Trophoblast cell (in vitro differentiated cells and primary cell): ENCODE measurements at regions not wholly inside any gene's neighbourhood (a gene's known extent, or its start where the extent isn't known, plus 50 kb on each side); places are given as distances from the start of the nearest gene placed in this dataset.

Source experiments
- DNase-seq, 2 donors: peaks; one replicate each; pipeline ENCODE4 v3.0.0-alpha.2; 2016
- H2AFZ ChIP-seq: 2 replicates; pipeline ENCODE4 v1.6.1; 2013; ENCODE audit warnings: low read length, moderate library complexity, mild to moderate bottlenecking; ENCODE audit not compliant: insufficient read depth, poor library complexity
- H2AK5ac ChIP-seq: 2 replicates; pipeline ENCODE4 v1.6.1; 2013; ENCODE audit warnings: mild to moderate bottlenecking, low read length
- H2BK120ac ChIP-seq: 2 replicates; pipeline ENCODE4 v1.6.1; 2013; ENCODE audit warnings: low read length, mild to moderate bottlenecking, moderate library complexity; ENCODE audit not compliant: insufficient read depth, poor library complexity
- H2BK12ac ChIP-seq: 2 replicates; pipeline ENCODE4 v1.6.1; 2013; ENCODE audit warnings: mild to moderate bottlenecking, low read length, moderate library complexity
- H2BK5ac ChIP-seq: 2 replicates; pipeline ENCODE4 v1.6.1; 2013; ENCODE audit warnings: low read length, low read depth, moderate library complexity, mild to moderate bottlenecking; ENCODE audit not compliant: poor library complexity
- H3K14ac ChIP-seq: 2 replicates; pipeline ENCODE4 v1.6.1; 2013; ENCODE audit warnings: mild to moderate bottlenecking, low read length
- H3K18ac ChIP-seq: 2 replicates; pipeline ENCODE4 v1.6.1; 2013; ENCODE audit warnings: mild to moderate bottlenecking, low read length
- H3K23ac ChIP-seq: 2 replicates; pipeline ENCODE4 v1.6.1; 2013; ENCODE audit warnings: low read length
- H3K27ac ChIP-seq: 2 replicates; pipeline ENCODE4 v1.5.1; 2013; ENCODE audit warnings: low read depth, mild to moderate bottlenecking, inconsistent platforms, low read length, moderate library complexity
- H3K27me3 ChIP-seq: 2 replicates; pipeline ENCODE4 v1.6.1; 2013; ENCODE audit warnings: inconsistent platforms, mild to moderate bottlenecking, low read length, moderate library complexity; ENCODE audit not compliant: insufficient read depth
- H3K36me3 ChIP-seq, 2 experiments: 1 replicate in 1 of 2; 2 replicates in 1 of 2; pipeline ENCODE4 v1.6.1; 2013; ENCODE audit warnings: low read length in 2 of 2, mild to moderate bottlenecking in 2 of 2, moderate library complexity in 1 of 2; ENCODE audit not compliant: insufficient read depth in 2 of 2, control insufficient read depth in 1 of 2
- H3K4ac ChIP-seq: 2 replicates; pipeline ENCODE4 v1.6.1; 2013; ENCODE audit warnings: low read depth, mild to moderate bottlenecking, low read length, moderate library complexity
- H3K4me1 ChIP-seq, 2 experiments: 1 replicate in 1 of 2; 2 replicates in 1 of 2; pipeline ENCODE4 v1.6.1; 2013; ENCODE audit warnings: low read length in 2 of 2, mild to moderate bottlenecking in 2 of 2, moderate library complexity in 1 of 2; ENCODE audit not compliant: insufficient read depth in 2 of 2, control insufficient read depth in 1 of 2
- H3K4me2 ChIP-seq: 2 replicates; pipeline ENCODE4 v1.6.1; 2013; ENCODE audit warnings: inconsistent platforms, mild to moderate bottlenecking, low read length, moderate library complexity
- H3K4me3 ChIP-seq: 2 replicates; pipeline ENCODE4 v1.5.1; 2013; ENCODE audit warnings: mild to moderate bottlenecking, low read depth, low read length, inconsistent platforms
- H3K79me1 ChIP-seq: one replicate; pipeline ENCODE4 v1.6.1; 2013; ENCODE audit warnings: low read length
- H3K79me2 ChIP-seq: 2 replicates; pipeline ENCODE4 v1.6.1; 2013; ENCODE audit warnings: low read length, mild to moderate bottlenecking; ENCODE audit not compliant: control insufficient read depth, insufficient read depth, poor library complexity
- H3K9ac ChIP-seq: 2 replicates; pipeline ENCODE4 v1.6.1; 2013; ENCODE audit warnings: mild to moderate bottlenecking, low read length
- H3K9me3 ChIP-seq: 2 replicates; pipeline ENCODE4 v1.6.1; 2013; ENCODE audit warnings: low read depth, mild to moderate bottlenecking, control low read depth, inconsistent platforms, low read length; ENCODE audit not compliant: insufficient read depth
- H4K12ac ChIP-seq: 2 replicates; pipeline ENCODE4 v1.6.1; 2013; ENCODE audit warnings: low read depth, mild to moderate bottlenecking, low read length, moderate library complexity
- H4K8ac ChIP-seq: 2 replicates; pipeline ENCODE4 v1.6.1; 2013; ENCODE audit warnings: low read depth, mild to moderate bottlenecking, low read length, moderate library complexity
- H4K91ac ChIP-seq: one replicate; pipeline ENCODE4 v1.6.1; 2013; ENCODE audit warnings: low read depth, mild to moderate bottlenecking, low read length, moderate library complexity
- WGBS: extraction: QIAGEN DNeasy Blood & Tissue Kit; methylation state at CpG from one replicate; pipeline ENCODE4 v1.1.7; 2013; ENCODE audit warnings: missing lambda C conversion rate; ENCODE audit not compliant: insufficient read length, insufficient coverage; ENCODE audit errors: extremely low coverage; 5-methylcytosine and 5-hydroxymethylcytosine counted together

DNA sequence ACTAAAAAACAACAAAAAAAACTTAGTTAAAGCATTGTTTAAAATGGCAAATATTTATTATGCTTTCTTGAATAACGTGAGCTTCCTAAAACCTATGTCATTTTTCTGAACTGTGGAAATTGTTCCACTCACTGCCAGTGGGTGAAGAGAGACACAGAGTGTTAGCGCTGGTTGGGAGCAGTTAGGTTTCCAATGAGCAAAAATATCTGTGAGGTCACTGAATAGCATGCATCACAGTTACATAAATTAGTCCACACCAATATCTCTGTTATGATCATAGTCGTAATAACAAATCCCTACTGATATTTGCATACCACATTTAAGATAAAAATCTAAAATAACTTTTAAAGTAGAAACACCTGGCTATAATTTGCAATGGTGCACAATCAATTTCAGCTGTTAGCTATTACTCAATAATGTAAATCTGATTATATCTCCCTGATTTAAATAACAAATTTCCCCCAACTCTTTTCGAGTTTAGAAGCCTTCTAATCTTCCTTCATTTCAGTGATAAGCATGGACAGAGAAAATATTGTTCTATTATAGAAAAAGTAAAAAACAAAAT lies 1094.0 kb upstream of the KLHL29 start:
- Histone ChIP-seq H3K27ac (no peak overlapping the region), H3K9me3 (no peaks in the 10 kb centered on the region), H4K8ac (no peak overlapping the region), H4K91ac (no peak overlapping the region), H2BK12ac (no peak overlapping the region), H3K27me3 (no peaks in the 10 kb centered on the region), H3K36me3 (no peaks in the 10 kb centered on the region), H4K12ac (no peak overlapping the region), H3K4ac (no peak overlapping the region), H3K4me1 (no peaks in the 10 kb centered on the region), H3K9ac (no peak overlapping the region), H3K23ac (no peak overlapping the region), H3K79me2 (no peaks in the 10 kb centered on the region), H3K4me2 (no peak overlapping the region), H3K18ac (no peak overlapping the region), H3K14ac (no peak overlapping the region), H2BK5ac (no peak overlapping the region), H2AK5ac (no peak overlapping the region), H3K4me3 (no peak overlapping the region), H2BK120ac (no peak overlapping the region), H3K79me1 (no peaks in the 10 kb centered on the region), H2AFZ (no peak overlapping the region)
- no peak for DNase-seq
- no CpG with 5 or more reads among the region's 4 CpGs for WGBS

DNA sequence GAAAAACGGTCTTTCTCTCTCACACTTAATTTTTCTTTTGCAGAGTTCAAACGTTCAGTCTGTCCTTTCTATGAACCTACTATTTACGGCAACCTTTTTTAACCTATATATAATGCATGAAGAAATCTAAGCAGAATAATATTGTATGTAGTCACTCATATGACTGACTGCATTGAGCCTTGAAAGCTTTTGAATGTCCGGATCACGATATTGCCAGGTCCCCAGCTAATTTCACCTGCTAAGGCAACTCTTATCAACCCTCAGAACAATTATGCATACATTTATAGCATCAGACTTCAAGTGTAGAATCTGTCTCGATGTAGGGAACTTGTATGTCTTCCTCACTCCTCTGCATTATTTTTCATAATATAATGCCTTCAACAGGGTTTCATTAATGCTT lies 1083.8 kb upstream of the KLHL29 start:
- Histone ChIP-seq H2AFZ (no peak overlapping the region), H4K8ac (no peak overlapping the region), H2AK5ac (no peak overlapping the region), H3K4me3 (no peak overlapping the region), H3K9me3 (no peaks in the 10 kb centered on the region), H3K36me3 (no peaks in the 10 kb centered on the region), H3K27me3 (no peaks in the 10 kb centered on the region), H3K9ac (no peak overlapping the region), H3K4me1 (no peaks in the 10 kb centered on the region), H4K91ac (no peak overlapping the region), H3K18ac (no peak overlapping the region), H3K14ac (no peak overlapping the region), H4K12ac (no peak overlapping the region), H2BK5ac (no peak overlapping the region), H3K23ac (no peak overlapping the region), H2BK12ac (no peak overlapping the region), H2BK120ac (no peak overlapping the region), H3K4me2 (no peak overlapping the region), H3K79me2 (no peaks in the 10 kb centered on the region), H3K4ac (no peak overlapping the region), H3K27ac (no peak overlapping the region), H3K79me1 (no peaks in the 10 kb centered on the region)
- no CpG with 5 or more reads among the region's 6 CpGs for WGBS
- no peak for DNase-seq

DNA sequence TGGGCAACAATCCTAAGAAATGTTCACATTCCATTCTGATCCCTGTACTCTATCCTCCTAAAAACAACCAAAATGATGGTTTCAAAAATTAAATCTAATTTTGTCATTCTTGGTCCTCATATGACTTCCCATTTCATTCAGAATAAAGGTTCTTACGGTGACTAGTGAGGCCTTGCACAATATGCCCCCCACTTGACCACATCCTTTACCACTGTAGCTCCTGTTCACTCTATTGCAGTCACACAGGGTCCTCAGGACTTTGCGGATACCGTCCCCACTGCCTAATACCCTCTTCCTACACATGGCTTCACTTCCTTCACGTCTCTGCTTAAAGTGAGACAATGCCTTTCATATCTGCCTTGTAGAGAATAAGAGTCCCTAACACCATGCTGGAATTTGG lies 1058.7 kb upstream of the KLHL29 start:
- H4K8ac ChIP-seq: no peak overlapping the region
- H2BK12ac ChIP-seq: no peak overlapping the region
- no peak overlapping the region for H3K4ac ChIP-seq
- H3K4me3 ChIP-seq: no peak overlapping the region
- no CpG with 5 or more reads among the region's 4 CpGs for WGBS
- DNase-seq: no peak
- H3K23ac ChIP-seq: no peak overlapping the region
- H4K91ac ChIP-seq: no peak overlapping the region
- H3K18ac ChIP-seq: no peak overlapping the region
- no peak overlapping the region for H3K4me2 ChIP-seq
- no peak overlapping the region for H3K14ac ChIP-seq
- H3K9ac ChIP-seq: no peak overlapping the region
- H2AFZ ChIP-seq: no peak overlapping the region
- no peaks in the 10 kb centered on the region for H3K27me3 ChIP-seq
- no peaks in the 10 kb centered on the region for H3K79me2 ChIP-seq
- H3K79me1 ChIP-seq: no peaks in the 10 kb centered on the region
- H2BK5ac ChIP-seq: no peak overlapping the region
- H2AK5ac ChIP-seq: no peak overlapping the region
- H4K12ac ChIP-seq: no peak overlapping the region
- no peaks in the 10 kb centered on the region for H3K4me1 ChIP-seq
- H2BK120ac ChIP-seq: no peak overlapping the region
- no peaks in the 10 kb centered on the region for H3K9me3 ChIP-seq
- no peak overlapping the region for H3K27ac ChIP-seq
- no peaks in the 10 kb centered on the region for H3K36me3 ChIP-seq

DNA sequence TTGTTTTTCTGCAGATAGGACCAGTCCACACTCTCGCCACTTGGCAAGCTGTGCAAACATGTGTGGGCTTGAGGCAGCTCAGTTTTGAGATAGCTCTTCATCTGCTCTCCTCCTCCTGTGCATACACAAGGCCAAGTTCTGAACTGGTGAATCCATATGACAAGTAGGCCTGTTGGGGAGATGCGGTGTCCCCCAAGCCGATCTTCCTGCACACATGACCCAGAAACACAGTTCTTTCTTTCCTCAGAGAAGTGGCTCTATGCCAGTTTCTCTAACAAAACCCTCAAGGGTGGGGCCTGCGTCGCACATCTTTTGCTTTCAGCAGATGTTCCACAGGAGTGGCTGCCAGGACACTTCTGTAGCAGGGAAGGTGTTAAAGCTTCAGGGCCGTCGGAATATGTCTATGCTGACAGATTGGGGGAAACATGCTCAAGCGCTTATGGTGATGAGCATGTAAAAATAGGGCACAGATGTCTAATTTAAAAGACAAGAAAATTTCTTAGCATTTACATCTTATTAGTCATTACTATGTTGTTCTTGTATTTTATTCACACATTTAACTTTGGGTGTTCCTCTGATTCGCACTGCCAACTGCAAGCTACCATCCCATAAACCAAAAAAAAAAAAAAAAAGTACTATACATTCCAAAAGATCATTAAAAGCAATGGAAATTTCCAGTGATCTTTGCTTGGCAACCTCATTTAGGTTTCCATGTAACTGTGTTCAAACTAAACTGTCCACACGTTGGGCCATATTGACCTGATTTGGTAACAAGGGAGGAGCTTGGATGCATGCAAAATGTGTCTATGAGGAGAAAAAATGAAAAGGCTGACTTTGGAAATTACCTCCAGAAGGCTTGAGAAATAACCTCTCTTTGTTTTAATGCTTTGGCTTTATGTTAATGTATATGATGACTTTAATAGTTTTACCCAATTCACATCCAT lies 1055.5 kb upstream of the KLHL29 start:
- Histone ChIP-seq H3K9me3 (no peaks in the 10 kb centered on the region), H3K27ac (no peak overlapping the region), H2BK12ac (no peak overlapping the region), H4K8ac (no peak overlapping the region), H3K4me1 (no peaks in the 10 kb centered on the region), H3K14ac (no peak overlapping the region), H3K18ac (no peak overlapping the region), H4K91ac (no peak overlapping the region), H3K79me2 (no peaks in the 10 kb centered on the region), H4K12ac (no peak overlapping the region), H3K23ac (no peak overlapping the region), H3K27me3 (no peaks in the 10 kb centered on the region), H2AK5ac (no peak overlapping the region), H3K4ac (no peak overlapping the region), H3K9ac (no peak overlapping the region), H3K4me3 (no peak overlapping the region), H2BK5ac (no peak overlapping the region), H3K79me1 (no peaks in the 10 kb centered on the region), H2AFZ (no peak overlapping the region), H3K4me2 (no peak overlapping the region), H3K36me3 (no peaks in the 10 kb centered on the region), H2BK120ac (no peak overlapping the region)
- no CpG with 5 or more reads among the region's 10 CpGs for WGBS
- DNase-seq: no peak
